Gastrocnemius medialis (tissue), 4 donors: ENCODE measurements at regions not wholly inside any gene's neighbourhood (a gene's known extent, or its start where the extent isn't known, plus 50 kb on each side); places are given as distances from the start of the nearest gene placed in this dataset.

Experiments
- ATAC-seq, 2 donors: fragments of 150-250 bp; one replicate each; pipeline ENCODE4 v1.9.1; 2016
- DNase-seq, 2 donors: peaks; one replicate each; pipeline ENCODE4 v3.0.0-alpha.2; 2019
- H3K27ac ChIP-seq, 4 donors: fragments of 200-600 bp; sonication (generic); 1 replicate in 1 of 4; 2 replicates in 3 of 4; pipeline ENCODE4 v1.5.1; 2016 to 2018; ENCODE audit warnings: mild to moderate bottlenecking in 2 of 4, moderate library complexity in 1 of 4
- H3K27me3 ChIP-seq, 3 donors: fragments of 200-600 bp; sonication (generic) in 2 of 3; 1 replicate in 1 of 3; 2 replicates in 2 of 3; pipeline versions ENCODE4 v1.5.1 to v1.6.0; 2016 to 2019; ENCODE audit warnings: mild to moderate bottlenecking in 1 of 3, moderate library complexity in 1 of 3
- H3K36me3 ChIP-seq, 2 donors: fragments of 200-600 bp; sonication (generic) in 1 of 2; one replicate each; pipeline ENCODE4 v1.5.1; 2017 to 2018
- H3K4me1 ChIP-seq, 2 donors: fragments of 200-600 bp; sonication (generic) in 1 of 2; one replicate each; pipeline ENCODE4 v1.5.1; 2016 to 2017; ENCODE audit warnings: mild to moderate bottlenecking in 2 of 2
- H3K4me3 ChIP-seq, 4 donors: fragments of 200-600 bp; sonication (generic) in 3 of 4; 1 replicate in 1 of 4; 2 replicates in 3 of 4; pipeline ENCODE4 v1.5.1; 2016 to 2019; ENCODE audit warnings: mild to moderate bottlenecking in 2 of 4
- H3K9me3 ChIP-seq, 3 donors: fragments of 200-600 bp; sonication (generic) in 2 of 3; 1 replicate in 1 of 3; 2 replicates in 2 of 3; pipeline ENCODE4 v1.5.1; 2016 to 2019
- POLR2A ChIP-seq, 2 donors: fragments of 450-650 bp; IDR thresholded peaks; one replicate each; pipeline ENCODE4 v1.6.1; 2017; ENCODE audit warnings: antibody characterized with exemption in 2 of 2, mild to moderate bottlenecking in 2 of 2, moderate library complexity in 2 of 2
- in situ Hi-C, 4 donors: fragments of 200-750 bp; cut with MboI; loops; one replicate each; pipeline versions ENCODE4 v1.15.0 to v1.8.0; 2017; ENCODE audit warnings: low sequenced_read_pairs in 4 of 4
- intact Hi-C: fragments of 100-400 bp; cut with DNase I; formaldehyde crosslinking; loops from one replicate; pipeline ENCODE4 v1.15.1; 2023; ENCODE audit warnings: low total_unique reads
- TF ChIP-seq, protein P1 (sequence below), 5 experiments: fragments of 450-650 bp in 3 of 5; fragments of 200-600 bp in 2 of 5; sonication (generic) in 2 of 5; IDR thresholded peaks in 4 of 5; conservative IDR thresholded peaks in 1 of 5; 1 replicate in 4 of 5; 2 replicates in 1 of 5; pipeline ENCODE4 v1.5.1; 2016 to 2019; ENCODE audit warnings: antibody characterized with exemption in 5 of 5, mild to moderate bottlenecking in 3 of 5, moderate library complexity in 3 of 5

DNA sequence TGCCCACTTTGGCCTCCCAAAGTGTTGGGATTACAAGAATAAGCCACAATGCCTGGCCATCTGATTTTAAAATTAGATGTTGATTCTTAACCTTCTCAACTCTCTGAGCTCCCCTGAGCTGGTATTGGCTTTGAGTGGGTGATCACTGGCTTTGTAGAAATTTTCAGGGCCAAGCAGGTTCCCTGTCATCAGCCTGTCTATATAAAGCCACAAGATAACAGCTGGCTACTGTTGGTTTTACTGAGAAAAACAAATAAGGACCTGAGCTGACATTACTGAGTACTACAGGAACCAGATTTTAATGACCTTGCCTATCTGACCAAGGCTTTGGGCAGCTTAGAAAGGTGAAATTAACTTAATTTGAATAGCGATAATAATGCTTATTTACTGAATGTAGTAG, 153.6 kb downstream of the MSX2 start:
- Histone ChIP-seq H3K4me3 (no peak overlapping the region), H3K36me3 (no peaks in the 10 kb centered on the region), H3K9me3 (no peaks in the 10 kb centered on the region), H3K4me1 (no peaks in the 10 kb centered on the region), H3K27me3 (peaks cover 0 to 2% (median 0%) of the 10 kb centered on the region in 3 donors), H3K27ac (no peak overlapping the region)
- DNase-seq: no peak
- intact Hi-C loops: no loop called here
- in situ Hi-C loops: no loop called here
- no peak for ATAC-seq
- TF ChIP-seq, protein P1, sequence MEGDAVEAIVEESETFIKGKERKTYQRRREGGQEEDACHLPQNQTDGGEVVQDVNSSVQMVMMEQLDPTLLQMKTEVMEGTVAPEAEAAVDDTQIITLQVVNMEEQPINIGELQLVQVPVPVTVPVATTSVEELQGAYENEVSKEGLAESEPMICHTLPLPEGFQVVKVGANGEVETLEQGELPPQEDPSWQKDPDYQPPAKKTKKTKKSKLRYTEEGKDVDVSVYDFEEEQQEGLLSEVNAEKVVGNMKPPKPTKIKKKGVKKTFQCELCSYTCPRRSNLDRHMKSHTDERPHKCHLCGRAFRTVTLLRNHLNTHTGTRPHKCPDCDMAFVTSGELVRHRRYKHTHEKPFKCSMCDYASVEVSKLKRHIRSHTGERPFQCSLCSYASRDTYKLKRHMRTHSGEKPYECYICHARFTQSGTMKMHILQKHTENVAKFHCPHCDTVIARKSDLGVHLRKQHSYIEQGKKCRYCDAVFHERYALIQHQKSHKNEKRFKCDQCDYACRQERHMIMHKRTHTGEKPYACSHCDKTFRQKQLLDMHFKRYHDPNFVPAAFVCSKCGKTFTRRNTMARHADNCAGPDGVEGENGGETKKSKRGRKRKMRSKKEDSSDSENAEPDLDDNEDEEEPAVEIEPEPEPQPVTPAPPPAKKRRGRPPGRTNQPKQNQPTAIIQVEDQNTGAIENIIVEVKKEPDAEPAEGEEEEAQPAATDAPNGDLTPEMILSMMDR (IDR thresholded peaks at IDR 0.05 in 4 of 5, conservative IDR thresholded peaks at IDR 0.05 in 1 of 5): no peak
- TF ChIP-seq POLR2A (IDR thresholded peaks at IDR 0.05): no peak

- no peaks in the 10 kb centered on the region for H3K4me1 ChIP-seq
- intact Hi-C loops: no loop called here
- DNase-seq (no peak), ATAC-seq (no peak)
- H3K36me3 ChIP-seq: no peaks in the 10 kb centered on the region
- in situ Hi-C loops: no loop called here
- H3K9me3 ChIP-seq: no peaks in the 10 kb centered on the region
- H3K27me3 ChIP-seq: peaks cover 0 to 2% (median 0%) of the 10 kb centered on the region in 3 donors
- no peak overlapping the region for H3K4me3 ChIP-seq
- no peak for TF ChIP-seq POLR2A (IDR thresholded peaks at IDR 0.05)
- TF ChIP-seq, protein P1 (IDR thresholded peaks at IDR 0.05 in 4 of 5, conservative IDR thresholded peaks at IDR 0.05 in 1 of 5): no peak
- no peak overlapping the region for H3K27ac ChIP-seq
Measured at GRCh38 chr5:174872271-174872670, 147.9 kb downstream of the MSX2 start.

DNA sequence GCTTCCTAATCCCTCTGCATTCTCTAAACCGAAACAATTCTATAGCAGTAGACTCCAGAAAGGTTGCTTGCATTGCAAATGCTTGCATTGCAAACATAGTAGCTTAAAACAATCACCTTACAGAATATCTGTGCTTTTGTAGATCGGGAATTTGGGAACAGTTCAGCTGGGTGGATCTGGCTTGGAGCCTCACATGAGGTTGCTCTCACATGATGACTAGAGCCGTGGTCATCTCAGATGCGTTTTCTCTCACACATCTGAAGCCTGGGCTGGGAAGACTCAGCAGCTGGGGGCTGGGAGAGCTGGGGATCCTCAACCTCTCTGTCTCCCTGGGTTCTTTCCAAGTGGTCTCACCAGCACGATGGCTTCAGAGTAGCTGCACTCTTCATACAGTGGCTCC, 127.8 kb downstream of the MSX2 start:
- Histone ChIP-seq H3K4me3 (no peak overlapping the region), H3K36me3 (no peaks in the 10 kb centered on the region), H3K9me3 (no peaks in the 10 kb centered on the region), H3K4me1 (no peaks in the 10 kb centered on the region), H3K27ac (no peak overlapping the region), H3K27me3 (no peaks in the 10 kb centered on the region)
- ATAC-seq (no peak), DNase-seq (no peak)
- in situ Hi-C loops (no loop called here), intact Hi-C loops (no loop called here)
- TF ChIP-seq, protein P1 (IDR thresholded peaks at IDR 0.05 in 4 of 5, conservative IDR thresholded peaks at IDR 0.05 in 1 of 5): no peak
- no peak for TF ChIP-seq POLR2A (IDR thresholded peaks at IDR 0.05)

GRCh38 chr5:174850565-174851169, 126.3 kb downstream of the MSX2 start:
- in situ Hi-C loops (no loop called here), intact Hi-C loops (no loop called here)
- Histone ChIP-seq H3K4me3 (no peak overlapping the region), H3K27ac (no peak overlapping the region), H3K27me3 (no peaks in the 10 kb centered on the region), H3K36me3 (no peaks in the 10 kb centered on the region), H3K4me1 (no peaks in the 10 kb centered on the region), H3K9me3 (no peaks in the 10 kb centered on the region)
- DNase-seq (no peak), ATAC-seq (no peak)
- TF ChIP-seq, protein P1 (IDR thresholded peaks at IDR 0.05 in 4 of 5, conservative IDR thresholded peaks at IDR 0.05 in 1 of 5): no peak
- no peak for TF ChIP-seq POLR2A (IDR thresholded peaks at IDR 0.05)

- no peaks in the 10 kb centered on the region for H3K9me3 ChIP-seq
- no peaks in the 10 kb centered on the region for H3K4me1 ChIP-seq
- TF ChIP-seq, protein P1 (IDR thresholded peaks at IDR 0.05 in 4 of 5, conservative IDR thresholded peaks at IDR 0.05 in 1 of 5): no peak
- no peak for TF ChIP-seq POLR2A (IDR thresholded peaks at IDR 0.05)
- H3K27ac ChIP-seq: no peak overlapping the region
- no peaks in the 10 kb centered on the region for H3K36me3 ChIP-seq
- H3K4me3 ChIP-seq: no peak overlapping the region
- no peak for DNase-seq
- no peak for ATAC-seq
- H3K27me3 ChIP-seq: no peaks in the 10 kb centered on the region
- intact Hi-C loops: loop anchor here (10.0 kb wide), 1 partner anchor 625 kb away; the partner anchor contains the start of gene SFXN1
- in situ Hi-C loops: no loop called here
Measured at GRCh38 chr5:174849426-174849825, 125.0 kb downstream of the MSX2 start.
